ENCODE measurements at regions not wholly inside any gene's neighbourhood (a gene's known extent, or its start where the extent isn't known, plus 50 kb on each side); places are given as distances from the start of the nearest gene placed in this dataset.

GRCh38 chr3:127350172-127351050 is 62.6 kb upstream of the PRR20G start:
- DNase-seq (ENCODE audit: low read depth): no peak

GRCh38 chr3:127349501-127350171 is 61.8 kb upstream of the PRR20G start:
- no peak for DNase-seq (ENCODE audit: low read depth)

- no peak for DNase-seq (ENCODE audit: low read depth)
Observed at GRCh38 chr3:127342735-127343134, 54.9 kb upstream of the PRR20G start.

GRCh38 chr3:127339928-127340861 is 52.3 kb upstream of the PRR20G start:
- no peak for DNase-seq (ENCODE audit: low read depth)

GRCh38 chr3:127339016-127339415 is 51.2 kb upstream of the PRR20G start:
- no peak for DNase-seq (ENCODE audit: low read depth)

- no peak for DNase-seq (ENCODE audit: low read depth)
Observed at GRCh38 chr3:127337911-127338531, 50.2 kb upstream of the PRR20G start.
